Body of pancreas (tissue), 4 donors: ENCODE measurements at regions not wholly inside any gene's neighbourhood (a gene's known extent, or its start where the extent isn't known, plus 50 kb on each side); places are given as distances from the start of the nearest gene placed in this dataset.

Source experiments
- POLR2A ChIP-seq, 3 donors: fragments of 450-650 bp; IDR thresholded peaks; one replicate each; pipeline ENCODE4 v1.6.1; 2016; ENCODE audit warnings: antibody characterized with exemption in 3 of 3, mild to moderate bottlenecking in 2 of 3
- TF ChIP-seq, protein P1 (sequence below), 7 experiments: fragments of 450-650 bp in 4 of 7; fragments of 200-600 bp in 3 of 7; sonication (generic) in 3 of 7; IDR thresholded peaks; one replicate each; pipeline ENCODE4 v1.5.1; 2016 to 2019; ENCODE audit warnings: antibody characterized with exemption in 7 of 7

DNA sequence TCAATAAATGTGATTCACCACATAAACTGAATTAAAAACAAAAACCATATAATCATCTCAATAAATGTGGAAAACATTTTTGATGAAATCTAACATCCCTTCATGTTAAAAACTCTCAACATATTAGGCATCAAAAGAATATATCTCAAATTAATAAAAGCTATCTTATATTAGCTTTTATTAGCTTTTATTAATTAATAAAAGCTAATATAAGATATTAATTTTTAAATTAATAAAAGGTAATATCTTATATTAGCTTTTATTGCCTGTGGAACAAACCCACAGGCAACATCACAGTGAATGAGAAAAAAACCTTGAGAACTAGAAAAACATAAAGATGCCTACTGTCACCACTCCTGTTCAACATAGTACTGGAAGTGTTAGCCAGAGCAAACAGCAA is 338.9 kb upstream of the GRIA1 start:
- no peak for TF ChIP-seq POLR2A (IDR thresholded peaks at IDR 0.05)
- TF ChIP-seq, protein P1, sequence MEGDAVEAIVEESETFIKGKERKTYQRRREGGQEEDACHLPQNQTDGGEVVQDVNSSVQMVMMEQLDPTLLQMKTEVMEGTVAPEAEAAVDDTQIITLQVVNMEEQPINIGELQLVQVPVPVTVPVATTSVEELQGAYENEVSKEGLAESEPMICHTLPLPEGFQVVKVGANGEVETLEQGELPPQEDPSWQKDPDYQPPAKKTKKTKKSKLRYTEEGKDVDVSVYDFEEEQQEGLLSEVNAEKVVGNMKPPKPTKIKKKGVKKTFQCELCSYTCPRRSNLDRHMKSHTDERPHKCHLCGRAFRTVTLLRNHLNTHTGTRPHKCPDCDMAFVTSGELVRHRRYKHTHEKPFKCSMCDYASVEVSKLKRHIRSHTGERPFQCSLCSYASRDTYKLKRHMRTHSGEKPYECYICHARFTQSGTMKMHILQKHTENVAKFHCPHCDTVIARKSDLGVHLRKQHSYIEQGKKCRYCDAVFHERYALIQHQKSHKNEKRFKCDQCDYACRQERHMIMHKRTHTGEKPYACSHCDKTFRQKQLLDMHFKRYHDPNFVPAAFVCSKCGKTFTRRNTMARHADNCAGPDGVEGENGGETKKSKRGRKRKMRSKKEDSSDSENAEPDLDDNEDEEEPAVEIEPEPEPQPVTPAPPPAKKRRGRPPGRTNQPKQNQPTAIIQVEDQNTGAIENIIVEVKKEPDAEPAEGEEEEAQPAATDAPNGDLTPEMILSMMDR (IDR thresholded peaks at IDR 0.05), result no peak
